H1 (cell line): ENCODE measurements at regions not wholly inside any gene's neighbourhood (a gene's known extent, or its start where the extent isn't known, plus 50 kb on each side); places are given as distances from the start of the nearest gene placed in this dataset.

ENCODE experiments used
- CTCF ChIA-PET: fragments of 300-600 bp; sonication (Branson Sonifier 250); formaldehyde crosslinking; loops from one replicate; lab custom pipeline; 2021; ENCODE audit not compliant: partially characterized antibody; lab: Charles Lee
- POLR2A ChIA-PET: fragments of 300-600 bp; sonication (Branson Sonifier 250); formaldehyde crosslinking; loops from one replicate; lab custom pipeline; 2021; ENCODE audit warnings: inconsistent platforms; ENCODE audit not compliant: partially characterized antibody; lab: Charles Lee
- DNase-seq, 2 experiments: peaks; one replicate each; pipeline versions ENCODE4 v3.0.0 to v3.0.0-alpha.2; 2010 to 2022; ENCODE audit warnings: low spot score in 2 of 2, low read depth in 1 of 2, mixed read lengths in 1 of 2
- FAIRE-seq: peaks from 2 replicates; lab custom pipeline; 2011; peaks lifted over from hg19 to GRCh38; lab: Jason Lieb, UNC
- H2AFZ ChIP-seq: 2 replicates; pipeline ENCODE4 v1.8.1; 2012; ENCODE audit warnings: low read length, inconsistent platforms
- H2AK5ac ChIP-seq: 2 replicates; pipeline ENCODE4 v1.6.1; 2013; ENCODE audit warnings: low read depth, low read length
- H2BK120ac ChIP-seq: replicated peaks from 2 replicates; pipeline ENCODE3; 2013; ENCODE audit warnings: low read depth, low read length, inconsistent platforms
- H2BK12ac ChIP-seq: 2 replicates; pipeline ENCODE4 v1.6.1; 2013; ENCODE audit warnings: low read depth, low read length
- H2BK15ac ChIP-seq: 2 replicates; pipeline ENCODE4 v1.6.1; 2013; ENCODE audit warnings: low read length
- H2BK20ac ChIP-seq: 2 replicates; pipeline ENCODE4 v1.6.1; 2013; ENCODE audit warnings: low read length
- H2BK5ac ChIP-seq: 2 replicates; pipeline ENCODE4 v1.6.1; 2013; ENCODE audit warnings: low read depth, low read length
- H3K14ac ChIP-seq: 2 replicates; pipeline ENCODE4 v1.6.1; 2013; ENCODE audit warnings: inconsistent platforms; ENCODE audit not compliant: insufficient read length
- H3K18ac ChIP-seq: 2 replicates; pipeline ENCODE4 v1.6.1; 2013; ENCODE audit warnings: low read length; ENCODE audit errors: extremely low read depth
- H3K23ac ChIP-seq: 2 replicates; pipeline ENCODE4 v1.6.1; 2013; ENCODE audit warnings: inconsistent platforms; ENCODE audit not compliant: insufficient read length
- H3K23me2 ChIP-seq: 2 replicates; pipeline ENCODE4 v1.6.1; 2013; ENCODE audit warnings: low read depth, low read length
- H3K27ac ChIP-seq: 2 replicates; pipeline ENCODE4 v1.6.1; 2011; ENCODE audit warnings: low read depth, low read length, inconsistent platforms
- H3K27me3 ChIP-seq, 4 experiments: replicated peaks in 1 of 4; 1 replicate in 1 of 4; 2 replicates in 3 of 4; pipeline versions ENCODE4 v1.6.1 to v1.8.1; 2011 to 2013; ENCODE audit warnings: low read length in 3 of 4, mild to moderate bottlenecking in 3 of 4, inconsistent platforms in 2 of 4, mixed read lengths in 2 of 4, moderate library complexity in 1 of 4; ENCODE audit not compliant: control insufficient read depth in 3 of 4, insufficient read depth in 3 of 4; ENCODE audit errors: extremely low read depth in 1 of 4
- H3K36me3 ChIP-seq, 4 experiments: 2 replicates each; pipeline versions ENCODE4 v1.6.1 to v1.8.1; 2011 to 2013; ENCODE audit warnings: mild to moderate bottlenecking in 4 of 4, low read length in 3 of 4, moderate library complexity in 2 of 4, control low read depth in 1 of 4, inconsistent platforms in 1 of 4; ENCODE audit not compliant: insufficient read depth in 4 of 4, control insufficient read depth in 2 of 4
- H3K4ac ChIP-seq: replicated peaks from 2 replicates; pipeline ENCODE3; 2013; ENCODE audit warnings: low read length, low read depth, mixed read lengths, inconsistent platforms; ENCODE audit not compliant: insufficient read length
- H3K4me1 ChIP-seq, 4 experiments: replicated peaks in 1 of 4; 1 replicate in 1 of 4; 2 replicates in 3 of 4; pipeline versions ENCODE4 v1.6.1 to v1.8.1; 2011 to 2013; ENCODE audit warnings: low read length in 3 of 4, inconsistent platforms in 2 of 4, mixed read lengths in 1 of 4; ENCODE audit not compliant: insufficient read depth in 4 of 4, control insufficient read depth in 3 of 4
- H3K4me2 ChIP-seq, 2 experiments: 2 replicates each; pipeline versions ENCODE4 v1.6.1 to v1.8.1; 2011 to 2013; ENCODE audit warnings: low read depth in 2 of 2, low read length in 2 of 2, control low read depth in 1 of 2, inconsistent platforms in 1 of 2, mild to moderate bottlenecking in 1 of 2; ENCODE audit not compliant: insufficient read depth in 1 of 2
- H3K4me3 ChIP-seq, 4 experiments: fragments of 200-600, 300-600 bp in 1 of 4; sonication (generic), shearing (Covaris generic), sonication (Bioruptor Twin) in 1 of 4; 2 replicates each; pipeline versions ENCODE4 v1.5.1 to v1.8.1; 2011 to 2016; ENCODE audit warnings: low read length in 4 of 4, low read depth in 3 of 4, control low read depth in 2 of 4, inconsistent platforms in 2 of 4, mild to moderate bottlenecking in 2 of 4, mixed read lengths in 1 of 4, moderate library complexity in 1 of 4; ENCODE audit not compliant: insufficient read depth in 2 of 4; ENCODE audit errors: extremely low read depth in 1 of 4
- H3K56ac ChIP-seq: replicated peaks from 2 replicates; pipeline ENCODE3; 2013; ENCODE audit warnings: low read depth, mild to moderate bottlenecking, mixed read lengths, low read length, inconsistent platforms; ENCODE audit not compliant: insufficient read length
- H3K79me1 ChIP-seq: 2 replicates; pipeline ENCODE4 v1.6.1; 2013; ENCODE audit warnings: low read depth, low read length, control low read depth
- H3K79me2 ChIP-seq, 2 experiments: 2 replicates each; pipeline versions ENCODE4 v1.6.1 to v1.8.1; 2012 to 2013; ENCODE audit warnings: low read length in 2 of 2, mild to moderate bottlenecking in 2 of 2, inconsistent platforms in 1 of 2; ENCODE audit not compliant: insufficient read depth in 2 of 2, control insufficient read depth in 1 of 2
- H3K9ac ChIP-seq, 4 experiments: replicated peaks in 1 of 4; 1 replicate in 1 of 4; 2 replicates in 3 of 4; pipeline versions ENCODE4 v1.6.1 to v1.8.1; 2011 to 2013; ENCODE audit warnings: low read depth in 3 of 4, low read length in 3 of 4, control low read depth in 2 of 4, mild to moderate bottlenecking in 2 of 4, moderate library complexity in 2 of 4, inconsistent platforms in 1 of 4; ENCODE audit errors: extremely low read depth in 1 of 4
- H3K9me3 ChIP-seq, 2 experiments: 2 replicates each; pipeline versions ENCODE4 v1.6.1 to v1.8.1; 2012 to 2013; ENCODE audit warnings: mild to moderate bottlenecking in 2 of 2, moderate library complexity in 2 of 2, control low read depth in 1 of 2, inconsistent platforms in 1 of 2, low read depth in 1 of 2, low read length in 1 of 2, mixed read lengths in 1 of 2; ENCODE audit not compliant: insufficient read depth in 2 of 2
- H4K20me1 ChIP-seq, 2 experiments: replicated peaks in 1 of 2; 2 replicates each; pipeline versions ENCODE3 to v1.8.1; 2011 to 2013; ENCODE audit warnings: inconsistent platforms in 2 of 2, low read length in 2 of 2, mild to moderate bottlenecking in 1 of 2; ENCODE audit not compliant: insufficient read depth in 2 of 2, control insufficient read depth in 1 of 2
- H4K5ac ChIP-seq: 2 replicates; pipeline ENCODE4 v1.6.1; 2013; ENCODE audit warnings: low read length, low read depth, mixed read lengths, inconsistent platforms; ENCODE audit not compliant: insufficient read length
- H4K8ac ChIP-seq: 2 replicates; pipeline ENCODE4 v1.8.0; 2013; ENCODE audit warnings: mild to moderate bottlenecking, moderate library complexity, low read length, inconsistent platforms; ENCODE audit not compliant: insufficient read depth; ENCODE audit errors: extremely low read depth
- H4K91ac ChIP-seq: replicated peaks from 2 replicates; pipeline ENCODE3; 2013; ENCODE audit warnings: low read length, mixed read lengths, inconsistent platforms; ENCODE audit not compliant: insufficient read length
- CBX8 ChIP-seq: fragments of 300-800, 300-1000 bp; sonication (generic); IDR thresholded peaks from 2 replicates; pipeline ENCODE4 v1.7.1; 2016; ENCODE audit warnings: low read depth, low read length, borderline replicate concordance
- CREB1 ChIP-seq: IDR thresholded peaks from 2 replicates; pipeline ENCODE4 v1.6.1; 2012; ENCODE audit warnings: inconsistent platforms
- EP300 ChIP-seq, 2 experiments: IDR thresholded peaks; 1 replicate in 1 of 2; 2 replicates in 1 of 2; pipeline ENCODE4 v1.6.1; 2011 to 2012; ENCODE audit warnings: low read depth in 2 of 2, low read length in 2 of 2, mild to moderate bottlenecking in 2 of 2, borderline replicate concordance in 1 of 2, inconsistent platforms in 1 of 2, moderate library complexity in 1 of 2
- SP1 ChIP-seq: IDR thresholded peaks from 2 replicates; pipeline ENCODE4 v1.6.1; 2011; ENCODE audit warnings: low read depth, low read length
- TEAD4 ChIP-seq: IDR thresholded peaks from 2 replicates; pipeline ENCODE4 v1.6.1; 2012; ENCODE audit warnings: low read depth, low read length, inconsistent platforms, mixed read lengths
- WGBS, 2 experiments: shearing (Covaris generic) in 1 of 2; methylation state at CpG; one replicate each; pipeline versions ENCODE4 v1.1.6 to v1.1.7; 2013 to 2015; ENCODE audit warnings: low lambda C conversion rate in 2 of 2, mixed read lengths in 2 of 2, inconsistent platforms in 1 of 2, low coverage in 1 of 2, missing lambda C conversion rate in 1 of 2; ENCODE audit not compliant: insufficient replicate concordance in 2 of 2, insufficient coverage in 1 of 2, insufficient read length in 1 of 2; ENCODE audit errors: extremely low coverage in 1 of 2, missing lambda C conversion rate in 1 of 2; 5-methylcytosine and 5-hydroxymethylcytosine counted together

- Histone ChIP-seq H3K56ac (no peak overlapping the region), H2BK5ac (no peak overlapping the region), H2BK12ac (no peak overlapping the region), H4K20me1 (no peaks in the 10 kb centered on the region), H3K9ac (no peak overlapping the region), H3K4me3 (no peak overlapping the region), H3K27me3 (no peaks in the 10 kb centered on the region; a peak in 1 of 7 replicates), H3K23me2 (no peaks in the 10 kb centered on the region), H3K9me3 (no peaks in the 10 kb centered on the region), H3K23ac (no peak overlapping the region), H4K91ac (no peak overlapping the region), H3K4ac (no peak overlapping the region), H2AK5ac (no peak overlapping the region), H2BK15ac (no peak overlapping the region), H4K8ac (no peak overlapping the region), H3K36me3 (no peaks in the 10 kb centered on the region), H3K4me2 (no peak overlapping the region), H3K18ac (no peak overlapping the region), H2BK120ac (no peak overlapping the region), H3K27ac (no peak overlapping the region), H3K14ac (no peak overlapping the region), H3K79me2 (no peaks in the 10 kb centered on the region), H3K79me1 (no peaks in the 10 kb centered on the region), H2BK20ac (no peak overlapping the region), H3K4me1 (no peaks in the 10 kb centered on the region), H2AFZ (no peak overlapping the region), H4K5ac (no peak overlapping the region)
- ChIA-PET CTCF (interaction anchor here (0.6 to 1.8 kb wide), 5 partner anchors 9 to 204 kb away, joined by 3 to 7 read pairs (median 4); no protein-coding TSS in a partner anchor), POLR2A (no interaction called here)
- no peak for FAIRE-seq
- WGBS, 2 experiments, result 100% methylated on average over 2 of the region's 2 CpGs; no CpG with 5 or more reads in 1 of the 2 experiments
- no peak for DNase-seq
- TF ChIP-seq CREB1 (no peak), CBX8 (no peak), SP1 (no peak), EP300 (IDR thresholded peaks at IDR 0.05; ENCODE audit: borderline replicate concordance in 1 of 2, low read depth in 2 of 2, low read length in 2 of 2) (no peak), TEAD4 (no peak)
Measured at GRCh38 chr9:22204240-22204639, 195.1 kb upstream of the CDKN2B start.
